Subcutaneous abdominal adipose tissue (tissue), 5 donors: ENCODE measurements at regions not wholly inside any gene's neighbourhood (a gene's known extent, or its start where the extent isn't known, plus 50 kb on each side); places are given as distances from the start of the nearest gene placed in this dataset.
A peak's percentile ranks its signal among the peaks of the same experiment; 100 is the strongest.

ENCODE experiments used
- H3K27ac ChIP-seq: one replicate; pipeline ENCODE4 v1.7.0; 2013; ENCODE audit warnings: low read depth, mild to moderate bottlenecking, inconsistent platforms, low read length, moderate library complexity
- H3K27me3 ChIP-seq, 5 donors: one replicate each; pipeline ENCODE4 v1.7.0; 2013; ENCODE audit warnings: low read length in 5 of 5, inconsistent platforms in 1 of 5; ENCODE audit not compliant: control insufficient read depth in 5 of 5, insufficient read depth in 4 of 5
- H3K36me3 ChIP-seq, 5 donors: one replicate each; pipeline ENCODE4 v1.7.0; 2013; ENCODE audit warnings: low read length in 5 of 5; ENCODE audit not compliant: control insufficient read depth in 5 of 5, insufficient read depth in 5 of 5
- H3K4me1 ChIP-seq, 5 donors: one replicate each; pipeline ENCODE4 v1.7.0; 2013; ENCODE audit warnings: low read length in 5 of 5, mild to moderate bottlenecking in 3 of 5, moderate library complexity in 1 of 5; ENCODE audit not compliant: control insufficient read depth in 5 of 5, insufficient read depth in 5 of 5
- H3K4me3 ChIP-seq, 5 donors: one replicate each; pipeline ENCODE4 v1.7.0; 2013; ENCODE audit warnings: low read length in 5 of 5, low read depth in 1 of 5
- H3K9ac ChIP-seq, 5 donors: one replicate each; pipeline ENCODE4 v1.7.0; 2013; ENCODE audit warnings: low read length in 5 of 5, mild to moderate bottlenecking in 4 of 5, moderate library complexity in 3 of 5
- H3K9me3 ChIP-seq, 5 donors: one replicate each; pipeline ENCODE4 v1.7.0; 2013; ENCODE audit warnings: low read length in 5 of 5; ENCODE audit not compliant: control insufficient read depth in 5 of 5
- donor health status: healthy.
- donor health status: healthy.
- donor health status: healthy.
- donor health status: healthy.
- donor health status: healthy.

GRCh38 chr4:165751882-165752281, 121.2 kb upstream of the TLL1 start:
- H3K9me3 ChIP-seq = no peaks in the 10 kb centered on the region
- no peak overlapping the region for H3K4me3 ChIP-seq
- H3K27me3 ChIP-seq = no peaks in the 10 kb centered on the region
- H3K9ac ChIP-seq = no peak overlapping the region
- no peaks in the 10 kb centered on the region for H3K36me3 ChIP-seq
- peaks cover 0 to 6% (median 4%) of the 10 kb centered on the region in 5 donors for H3K4me1 ChIP-seq
- no peak overlapping the region for H3K27ac ChIP-seq

GRCh38 chr4:165754664-165755063, 118.4 kb upstream of the TLL1 start:
- Histone ChIP-seq H3K4me3 (no peak overlapping the region), H3K27me3 (no peaks in the 10 kb centered on the region), H3K9ac (no peak overlapping the region), H3K27ac (no peak overlapping the region), H3K9me3 (no peaks in the 10 kb centered on the region), H3K4me1 (peaks cover 0 to 6% (median 0%) of the 10 kb centered on the region in 5 donors), H3K36me3 (no peaks in the 10 kb centered on the region)

- Histone ChIP-seq H3K9me3 (no peaks in the 10 kb centered on the region), H3K9ac (no peak overlapping the region), H3K4me1 (peaks cover 0 to 5% (median 1%) of the 10 kb centered on the region in 5 donors), H3K27me3 (no peaks in the 10 kb centered on the region), H3K4me3 (no peak overlapping the region), H3K36me3 (no peaks in the 10 kb centered on the region), H3K27ac (no peak overlapping the region)
Observed at GRCh38 chr4:165756836-165757235, 116.2 kb upstream of the TLL1 start.

GRCh38 chr4:165757451-165757850, 115.6 kb upstream of the TLL1 start:
- Histone ChIP-seq H3K9ac (no peak overlapping the region), H3K4me1 (peaks cover 0 to 9% (median 0%) of the 10 kb centered on the region in 5 donors), H3K27me3 (no peaks in the 10 kb centered on the region), H3K4me3 (no peak overlapping the region), H3K27ac (no peak overlapping the region), H3K36me3 (no peaks in the 10 kb centered on the region), H3K9me3 (no peaks in the 10 kb centered on the region)

- H3K27ac ChIP-seq = no peak overlapping the region
- H3K27me3 ChIP-seq = no peaks in the 10 kb centered on the region
- no peak overlapping the region for H3K4me3 ChIP-seq
Observed at GRCh38 chr4:165758086-165758485, 115.0 kb upstream of the TLL1 start.

GRCh38 chr4:165760182-165760581, 112.9 kb upstream of the TLL1 start:
- H3K27ac ChIP-seq = no peak overlapping the region
- H3K4me1 ChIP-seq = peaks cover 5 to 29% (median 15%) of the 10 kb centered on the region in 5 donors
- H3K4me3 ChIP-seq = no peak overlapping the region
- H3K36me3 ChIP-seq = no peaks in the 10 kb centered on the region
- no peaks in the 10 kb centered on the region for H3K9me3 ChIP-seq
- no peak overlapping the region for H3K9ac ChIP-seq
- H3K27me3 ChIP-seq = no peaks in the 10 kb centered on the region

More at GRCh38 chr4:165758086-165758485, 115.0 kb upstream of the TLL1 start:
- no peak overlapping the region for H3K9ac ChIP-seq
- H3K9me3 ChIP-seq = no peaks in the 10 kb centered on the region
- H3K36me3 ChIP-seq = no peaks in the 10 kb centered on the region
- peaks cover under 1 to 15% (median 3%) of the 10 kb centered on the region in 5 donors for H3K4me1 ChIP-seq

GRCh38 chr4:165761963-165762362, 111.1 kb upstream of the TLL1 start:
- peaks cover 5 to 29% (median 17%) of the 10 kb centered on the region in 5 donors for H3K4me1 ChIP-seq
- no peak overlapping the region for H3K9ac ChIP-seq
- no peak overlapping the region for H3K27ac ChIP-seq
- no peaks in the 10 kb centered on the region for H3K36me3 ChIP-seq
- no peaks in the 10 kb centered on the region for H3K9me3 ChIP-seq
- no peaks in the 10 kb centered on the region for H3K27me3 ChIP-seq
- no peak overlapping the region for H3K4me3 ChIP-seq

- Histone ChIP-seq H3K9me3 (no peaks in the 10 kb centered on the region), H3K9ac (no peak overlapping the region), H3K27ac (peak overlapping the region; percentile 17), H3K27me3 (no peaks in the 10 kb centered on the region), H3K4me1 (peaks cover 5 to 29% (median 17%) of the 10 kb centered on the region in 5 donors), H3K36me3 (no peaks in the 10 kb centered on the region), H3K4me3 (no peak overlapping the region)
Observed at GRCh38 chr4:165763640-165764039, 109.4 kb upstream of the TLL1 start.

- Histone ChIP-seq H3K27me3 (no peaks in the 10 kb centered on the region), H3K27ac (no peak overlapping the region), H3K4me1 (peaks cover 5 to 29% (median 17%) of the 10 kb centered on the region in 5 donors), H3K9me3 (no peaks in the 10 kb centered on the region), H3K36me3 (no peaks in the 10 kb centered on the region), H3K4me3 (no peak overlapping the region), H3K9ac (no peak overlapping the region)
Observed at GRCh38 chr4:165765053-165765452, 108.0 kb upstream of the TLL1 start.

GRCh38 chr4:165766018-165766417, 107.0 kb upstream of the TLL1 start:
- H3K4me3 ChIP-seq = no peak overlapping the region
- no peaks in the 10 kb centered on the region for H3K36me3 ChIP-seq
- peaks cover 5 to 29% (median 17%) of the 10 kb centered on the region in 5 donors for H3K4me1 ChIP-seq
- H3K27me3 ChIP-seq = no peaks in the 10 kb centered on the region
- H3K9ac ChIP-seq = no peak overlapping the region
- no peaks in the 10 kb centered on the region for H3K9me3 ChIP-seq
- no peak overlapping the region for H3K27ac ChIP-seq

- H3K36me3 ChIP-seq = no peaks in the 10 kb centered on the region
- peaks cover 5 to 25% (median 17%) of the 10 kb centered on the region in 5 donors for H3K4me1 ChIP-seq
- H3K27ac ChIP-seq = no peak overlapping the region
- no peak overlapping the region for H3K9ac ChIP-seq
- no peaks in the 10 kb centered on the region for H3K9me3 ChIP-seq
- no peak overlapping the region for H3K4me3 ChIP-seq
- no peaks in the 10 kb centered on the region for H3K27me3 ChIP-seq
Observed at GRCh38 chr4:165766976-165767375, 106.1 kb upstream of the TLL1 start.
